ENCODE measurements at regions not wholly inside any gene's neighbourhood (a gene's known extent, or its start where the extent isn't known, plus 50 kb on each side); places are given as distances from the start of the nearest gene placed in this dataset.

DNA sequence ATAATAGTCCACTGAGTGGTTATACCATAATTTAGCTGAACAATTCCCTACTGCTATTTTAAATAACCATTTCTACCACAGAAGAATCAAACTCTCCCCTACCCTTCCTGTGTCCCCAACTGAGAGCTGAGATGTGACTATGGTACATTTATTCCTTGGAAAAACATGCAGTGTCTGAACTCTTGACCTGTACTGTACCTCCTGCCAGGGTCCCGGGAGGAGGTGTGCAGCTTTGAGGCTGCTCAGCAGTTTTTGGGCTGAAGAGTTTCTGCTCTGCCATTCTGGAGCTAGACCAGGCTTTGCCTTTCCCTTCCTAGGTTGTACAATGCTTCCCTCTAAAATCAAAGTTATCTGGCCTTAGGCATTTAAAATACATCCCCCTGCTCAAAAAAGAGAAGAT, 275.1 kb upstream of the SGK1 start:
- Histone ChIP-seq H3K27ac (no peak overlapping the region), H3K9me3 (no peaks in the 10 kb centered on the region), H3K4me3 (no peak overlapping the region), H3K27me3 (replicated peaks in 1 of 7) (no peaks in the 10 kb centered on the region), H3K36me3 (no peaks in the 10 kb centered on the region), H3K4me1 (no peaks in the 10 kb centered on the region)
- 55 to 92% (median 81%) methylated on average over 1 of the region's 1 CpG for WGBS, 5 donors
- TF ChIP-seq, protein P1, sequence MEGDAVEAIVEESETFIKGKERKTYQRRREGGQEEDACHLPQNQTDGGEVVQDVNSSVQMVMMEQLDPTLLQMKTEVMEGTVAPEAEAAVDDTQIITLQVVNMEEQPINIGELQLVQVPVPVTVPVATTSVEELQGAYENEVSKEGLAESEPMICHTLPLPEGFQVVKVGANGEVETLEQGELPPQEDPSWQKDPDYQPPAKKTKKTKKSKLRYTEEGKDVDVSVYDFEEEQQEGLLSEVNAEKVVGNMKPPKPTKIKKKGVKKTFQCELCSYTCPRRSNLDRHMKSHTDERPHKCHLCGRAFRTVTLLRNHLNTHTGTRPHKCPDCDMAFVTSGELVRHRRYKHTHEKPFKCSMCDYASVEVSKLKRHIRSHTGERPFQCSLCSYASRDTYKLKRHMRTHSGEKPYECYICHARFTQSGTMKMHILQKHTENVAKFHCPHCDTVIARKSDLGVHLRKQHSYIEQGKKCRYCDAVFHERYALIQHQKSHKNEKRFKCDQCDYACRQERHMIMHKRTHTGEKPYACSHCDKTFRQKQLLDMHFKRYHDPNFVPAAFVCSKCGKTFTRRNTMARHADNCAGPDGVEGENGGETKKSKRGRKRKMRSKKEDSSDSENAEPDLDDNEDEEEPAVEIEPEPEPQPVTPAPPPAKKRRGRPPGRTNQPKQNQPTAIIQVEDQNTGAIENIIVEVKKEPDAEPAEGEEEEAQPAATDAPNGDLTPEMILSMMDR (IDR thresholded peaks at IDR 0.05 in 8 of 11, conservative IDR thresholded peaks at IDR 0.05 in 3 of 11), result no peak
- TF ChIP-seq POLR2A (IDR thresholded peaks at IDR 0.05) (no peak), POLR2AphosphoS5 (IDR thresholded peaks at IDR 0.05) (no peak)
- intact Hi-C loops (cut with DNase I; ENCODE audit: low total_unique reads), result no loop called here
- DNase-seq, result no peak

DNA sequence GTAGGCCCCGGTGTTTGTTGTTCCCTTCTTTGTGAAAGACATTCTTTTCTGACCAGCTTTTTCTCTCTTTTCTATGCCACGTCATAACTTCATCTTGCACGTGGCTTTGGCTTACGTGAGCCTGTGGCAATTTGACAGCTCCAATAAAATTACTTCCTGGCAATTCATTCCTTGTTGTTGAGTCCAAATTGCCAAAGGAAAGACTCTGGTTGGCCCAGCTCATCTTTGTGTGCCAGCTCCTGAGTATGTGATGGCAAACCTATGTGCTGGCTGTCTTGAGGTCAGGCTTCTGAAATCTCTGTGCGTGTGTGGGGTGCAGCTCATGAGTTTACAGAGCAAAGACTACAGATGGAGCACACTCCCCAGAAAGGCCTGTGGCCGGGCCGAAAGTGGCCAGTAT, 272.5 kb upstream of the SGK1 start:
- Histone ChIP-seq H3K9me3 (no peaks in the 10 kb centered on the region), H3K27ac (no peak overlapping the region), H3K4me3 (no peak overlapping the region), H3K36me3 (no peaks in the 10 kb centered on the region), H3K4me1 (no peaks in the 10 kb centered on the region), H3K27me3 (replicated peaks in 1 of 7) (no peaks in the 10 kb centered on the region)
- 89 to 96% (median 95%) methylated on average over 7 of the region's 7 CpGs for WGBS, 5 donors
- intact Hi-C loops (cut with DNase I; ENCODE audit: low total_unique reads), result no loop called here
- TF ChIP-seq POLR2A (IDR thresholded peaks at IDR 0.05) (no peak), POLR2AphosphoS5 (IDR thresholded peaks at IDR 0.05) (no peak)
- TF ChIP-seq, protein P1 (IDR thresholded peaks at IDR 0.05 in 8 of 11, conservative IDR thresholded peaks at IDR 0.05 in 3 of 11), result no peak
- no peak for DNase-seq

DNA sequence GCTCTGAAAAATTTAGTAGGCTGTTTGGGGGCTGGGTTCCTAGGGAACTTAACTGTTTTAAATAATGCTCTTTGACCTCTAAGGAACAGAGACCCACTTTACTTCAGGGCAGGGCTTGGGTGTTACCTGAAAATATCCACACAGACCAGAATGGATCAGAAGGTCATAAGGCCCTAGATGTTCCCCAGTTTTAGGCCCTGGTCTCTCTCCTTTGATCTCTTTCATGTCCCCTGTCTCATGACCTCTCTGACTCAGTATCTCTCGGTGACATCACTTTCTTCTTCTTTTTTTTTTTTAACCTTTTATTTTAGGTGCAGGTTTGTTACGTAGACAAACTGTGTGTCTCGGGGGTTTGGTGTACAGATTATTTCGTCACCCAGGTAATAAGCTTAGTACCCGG, 272.1 kb upstream of the SGK1 start:
- Histone ChIP-seq H3K27me3 (replicated peaks in 1 of 7) (no peaks in the 10 kb centered on the region), H3K36me3 (no peaks in the 10 kb centered on the region), H3K9me3 (no peaks in the 10 kb centered on the region), H3K27ac (no peak overlapping the region), H3K4me1 (no peaks in the 10 kb centered on the region), H3K4me3 (no peak overlapping the region)
- intact Hi-C loops (cut with DNase I; ENCODE audit: low total_unique reads), result no loop called here
- TF ChIP-seq POLR2A (IDR thresholded peaks at IDR 0.05) (no peak), POLR2AphosphoS5 (IDR thresholded peaks at IDR 0.05) (no peak)
- TF ChIP-seq, protein P1 (IDR thresholded peaks at IDR 0.05 in 8 of 11, conservative IDR thresholded peaks at IDR 0.05 in 3 of 11), result no peak
- DNase-seq, result no peak
- 85 to 96% (median 96%) methylated on average over 5 of the region's 5 CpGs for WGBS, 5 donors

- Histone ChIP-seq H3K4me3 (no peak overlapping the region), H3K27ac (no peak overlapping the region), H3K27me3 (replicated peaks in 1 of 7) (no peaks in the 10 kb centered on the region), H3K36me3 (no peaks in the 10 kb centered on the region), H3K9me3 (no peaks in the 10 kb centered on the region), H3K4me1 (no peaks in the 10 kb centered on the region)
- 74 to 88% (median 87%) methylated on average over 5 of the region's 5 CpGs for WGBS, 5 donors
- DNase-seq, result no peak
- TF ChIP-seq POLR2A (IDR thresholded peaks at IDR 0.05) (no peak), POLR2AphosphoS5 (IDR thresholded peaks at IDR 0.05) (no peak)
- intact Hi-C loops (cut with DNase I; ENCODE audit: low total_unique reads), result no loop called here
Observed at GRCh38 chr6:134589512-134589911, 271.6 kb upstream of the SGK1 start.

DNA sequence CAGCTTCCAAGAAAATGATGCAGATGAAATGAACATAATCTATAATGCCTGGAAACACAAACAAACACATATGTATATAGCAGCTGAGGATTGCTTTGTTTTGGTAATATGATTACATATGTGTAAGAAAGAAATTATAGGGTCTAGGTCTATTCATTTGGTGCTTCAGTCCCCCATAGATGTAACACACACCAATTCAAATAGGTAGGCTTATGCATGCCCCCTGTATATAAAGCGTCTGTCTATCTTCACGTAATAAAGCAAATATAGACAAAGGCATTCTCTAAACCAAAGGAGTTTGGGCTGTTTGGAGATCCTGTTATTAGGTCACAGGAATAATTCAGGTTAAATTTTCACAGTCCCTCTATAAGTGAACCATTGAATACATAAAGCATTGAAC, 270.4 kb upstream of the SGK1 start:
- DNase-seq, result no peak
- 94 to 99% (median 96%) methylated on average over 2 of the region's 2 CpGs for WGBS, 5 donors
- TF ChIP-seq POLR2AphosphoS5 (IDR thresholded peaks at IDR 0.05), result no peak
- TF ChIP-seq, protein P1 (IDR thresholded peaks at IDR 0.05 in 8 of 11, conservative IDR thresholded peaks at IDR 0.05 in 3 of 11), result no peak
- TF ChIP-seq POLR2A (IDR thresholded peaks at IDR 0.05), result no peak
- H3K4me1 ChIP-seq, result no peaks in the 10 kb centered on the region
- H3K27ac ChIP-seq, result no peak overlapping the region
- no peak overlapping the region for H3K4me3 ChIP-seq
- no peaks in the 10 kb centered on the region for H3K9me3 ChIP-seq
- no peaks in the 10 kb centered on the region for H3K36me3 ChIP-seq
- intact Hi-C loops (cut with DNase I; ENCODE audit: low total_unique reads), result no loop called here
- no peaks in the 10 kb centered on the region for H3K27me3 ChIP-seq (replicated peaks in 1 of 7)

Data from spleen (tissue), 11 donors.